Keratinocyte (primary cell): ENCODE measurements at regions not wholly inside any gene's neighbourhood (a gene's known extent, or its start where the extent isn't known, plus 50 kb on each side); places are given as distances from the start of the nearest gene placed in this dataset.

Source experiments
- DNase-seq: peaks from one replicate; pipeline ENCODE4 v3.0.0-alpha.2; 2011; ENCODE audit warnings: low read depth, missing footprints, low spot score
- FAIRE-seq: peaks from 2 replicates; lab custom pipeline; 2011; peaks lifted over from hg19 to GRCh38; lab: Jason Lieb, UNC
- H2AFZ ChIP-seq: 2 replicates; pipeline ENCODE4 v1.6.0; 2012; ENCODE audit warnings: low read length, control low read depth, inconsistent platforms; ENCODE audit not compliant: control insufficient read depth
- H3K27ac ChIP-seq: 2 replicates; pipeline ENCODE4 v1.5.1; 2011; ENCODE audit warnings: low read length; ENCODE audit not compliant: control insufficient read depth, insufficient read depth
- H3K27me3 ChIP-seq: 3 replicates; pipeline ENCODE4 v1.6.0; 2011; ENCODE audit warnings: low read length; ENCODE audit not compliant: control insufficient read depth, insufficient read depth; ENCODE audit errors: extremely low read depth
- H3K36me3 ChIP-seq, 2 experiments: 2 replicates in 1 of 2; 3 replicates in 1 of 2; pipeline ENCODE4 v1.5.1; 2011; ENCODE audit warnings: low read length in 2 of 2, mild to moderate bottlenecking in 1 of 2; ENCODE audit not compliant: control insufficient read depth in 2 of 2, insufficient read depth in 2 of 2; ENCODE audit errors: extremely low read depth in 1 of 2
- H3K4me1 ChIP-seq: 3 replicates; pipeline ENCODE4 v1.5.1; 2011; ENCODE audit warnings: low read length; ENCODE audit not compliant: control insufficient read depth, insufficient read depth; ENCODE audit errors: extremely low read depth
- H3K4me2 ChIP-seq: 3 replicates; pipeline ENCODE4 v1.6.0; 2011; ENCODE audit warnings: low read depth, low read length; ENCODE audit not compliant: control insufficient read depth, insufficient read depth; ENCODE audit errors: extremely low read depth
- H3K4me3 ChIP-seq, 3 experiments: fragments of 200-600 bp in 1 of 3; sonication (generic) in 1 of 3; 2 replicates in 2 of 3; 3 replicates in 1 of 3; pipeline ENCODE4 v1.5.1; 2011 to 2016; ENCODE audit warnings: low read length in 3 of 3, mild to moderate bottlenecking in 3 of 3, control low read depth in 2 of 3, inconsistent platforms in 1 of 3, low read depth in 1 of 3, mixed read lengths in 1 of 3, mixed run types in 1 of 3, moderate library complexity in 1 of 3; ENCODE audit not compliant: control insufficient read depth in 2 of 3, insufficient read depth in 2 of 3; ENCODE audit errors: extremely low read depth in 1 of 3
- H3K79me2 ChIP-seq: 2 replicates; pipeline ENCODE4 v1.6.0; 2012; ENCODE audit warnings: low read length; ENCODE audit not compliant: control insufficient read depth, insufficient read depth
- H3K9ac ChIP-seq: 3 replicates; pipeline ENCODE4 v1.6.0; 2011; ENCODE audit warnings: low read length; ENCODE audit not compliant: control insufficient read depth, insufficient read depth; ENCODE audit errors: extremely low read depth
- H3K9me1 ChIP-seq: 3 replicates; pipeline ENCODE4 v1.6.0; 2011; ENCODE audit warnings: low read length; ENCODE audit not compliant: control insufficient read depth, insufficient read depth; ENCODE audit errors: extremely low read depth
- H3K9me3 ChIP-seq: 2 replicates; pipeline ENCODE4 v1.5.1; 2012; ENCODE audit warnings: low read depth, low read length; ENCODE audit not compliant: control insufficient read depth
- H4K20me1 ChIP-seq: 3 replicates; pipeline ENCODE4 v1.6.0; 2011; ENCODE audit warnings: low read length; ENCODE audit not compliant: control insufficient read depth, insufficient read depth; ENCODE audit errors: extremely low read depth
- EZH2 ChIP-seq: IDR thresholded peaks from one replicate; pipeline ENCODE4 v1.6.1; 2012; ENCODE audit warnings: inconsistent platforms, mild to moderate bottlenecking, low read length, moderate library complexity
- dilution Hi-C: fragments of 300-500 bp; cut with MboI; formaldehyde crosslinking; loops from one replicate; pipeline ENCODE4 v1.7.0; 2020; ENCODE audit warnings: low sequenced_read_pairs; ENCODE audit not compliant: extremely low pct_ligation_motif_present
- small RNA-seq, 3 experiments: library from RNA; depleted of rRNA; stranded (forward); fragments of <200 nt; gene quantifications; one replicate each; pipeline ENCODE3, GENCODE V24; 2012; ENCODE audit warnings: low read depth in 3 of 3, low replicate concordance in 1 of 3; ENCODE audit not compliant: insufficient read length in 3 of 3
- TF ChIP-seq, protein P1 (sequence below), 3 experiments: IDR thresholded peaks in 1 of 3; conservative IDR thresholded peaks in 1 of 3; optimal IDR thresholded peaks in 1 of 3; 2 replicates in 2 of 3; 3 replicates in 1 of 3; pipeline versions ENCODE3 to v1.5.1; 2011; ENCODE audit warnings: low read length in 3 of 3, mild to moderate bottlenecking in 3 of 3, moderate library complexity in 2 of 3, control low read depth in 1 of 3, inconsistent platforms in 1 of 3; ENCODE audit not compliant: insufficient read depth in 2 of 3; ENCODE audit errors: extremely low read depth in 1 of 3

GRCh38 chr3:66938338-66938963 lies 59.7 kb upstream of the KBTBD8 start:
- H3K4me1 ChIP-seq: no peaks in the 10 kb centered on the region
- dilution Hi-C loops: no loop called here
- H3K9ac ChIP-seq: no peak overlapping the region
- H3K27me3 ChIP-seq: no peaks in the 10 kb centered on the region
- H3K4me2 ChIP-seq: no peak overlapping the region
- no peak overlapping the region for H2AFZ ChIP-seq
- H3K27ac ChIP-seq: no peak overlapping the region
- H3K9me3 ChIP-seq: no peaks in the 10 kb centered on the region
- no peak for TF ChIP-seq EZH2
- TF ChIP-seq, protein P1, sequence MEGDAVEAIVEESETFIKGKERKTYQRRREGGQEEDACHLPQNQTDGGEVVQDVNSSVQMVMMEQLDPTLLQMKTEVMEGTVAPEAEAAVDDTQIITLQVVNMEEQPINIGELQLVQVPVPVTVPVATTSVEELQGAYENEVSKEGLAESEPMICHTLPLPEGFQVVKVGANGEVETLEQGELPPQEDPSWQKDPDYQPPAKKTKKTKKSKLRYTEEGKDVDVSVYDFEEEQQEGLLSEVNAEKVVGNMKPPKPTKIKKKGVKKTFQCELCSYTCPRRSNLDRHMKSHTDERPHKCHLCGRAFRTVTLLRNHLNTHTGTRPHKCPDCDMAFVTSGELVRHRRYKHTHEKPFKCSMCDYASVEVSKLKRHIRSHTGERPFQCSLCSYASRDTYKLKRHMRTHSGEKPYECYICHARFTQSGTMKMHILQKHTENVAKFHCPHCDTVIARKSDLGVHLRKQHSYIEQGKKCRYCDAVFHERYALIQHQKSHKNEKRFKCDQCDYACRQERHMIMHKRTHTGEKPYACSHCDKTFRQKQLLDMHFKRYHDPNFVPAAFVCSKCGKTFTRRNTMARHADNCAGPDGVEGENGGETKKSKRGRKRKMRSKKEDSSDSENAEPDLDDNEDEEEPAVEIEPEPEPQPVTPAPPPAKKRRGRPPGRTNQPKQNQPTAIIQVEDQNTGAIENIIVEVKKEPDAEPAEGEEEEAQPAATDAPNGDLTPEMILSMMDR (optimal IDR thresholded peaks at IDR 0.05 in 1 of 3, IDR thresholded peaks at IDR 0.05 in 1 of 3, conservative IDR thresholded peaks at IDR 0.05 in 1 of 3; ENCODE audit: extremely low read depth in 1 of 3, insufficient read depth in 2 of 3, low read length in 3 of 3): peak; percentile 63 to 82 (median 70)
- H4K20me1 ChIP-seq: no peaks in the 10 kb centered on the region
- H3K79me2 ChIP-seq: no peaks in the 10 kb centered on the region
- FAIRE-seq: peak; percentile 76
- H3K9me1 ChIP-seq: no peaks in the 10 kb centered on the region
- H3K36me3 ChIP-seq: no peaks in the 10 kb centered on the region
- peak; percentile 23 for DNase-seq
- no peak overlapping the region for H3K4me3 ChIP-seq

DNA sequence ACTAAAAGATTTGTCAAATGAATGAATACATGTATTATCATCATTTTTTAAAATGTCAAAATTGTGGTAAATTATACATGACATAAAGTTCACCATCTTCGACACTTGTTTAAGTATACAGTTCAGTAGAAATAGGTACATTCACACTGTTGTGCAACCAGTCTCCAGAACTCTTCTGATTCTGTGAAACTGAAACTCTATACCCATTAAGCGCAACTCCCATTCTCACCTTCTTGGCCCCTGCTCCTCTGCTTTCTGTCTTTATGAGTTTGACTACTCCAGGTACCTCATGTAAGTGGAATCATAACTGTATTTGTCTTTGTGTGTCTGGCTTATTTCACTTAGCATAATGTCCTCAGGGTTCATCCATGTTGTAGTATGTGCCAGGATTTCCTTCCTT lies 50.1 kb upstream of the KBTBD8 start:
- no peak for DNase-seq
- H3K4me1 ChIP-seq: no peaks in the 10 kb centered on the region
- H3K36me3 ChIP-seq: no peaks in the 10 kb centered on the region
- no peaks in the 10 kb centered on the region for H3K79me2 ChIP-seq
- no peak overlapping the region for H3K9ac ChIP-seq
- H2AFZ ChIP-seq: no peak overlapping the region
- H3K9me3 ChIP-seq: no peaks in the 10 kb centered on the region
- no peak for FAIRE-seq
- H3K4me2 ChIP-seq: no peak overlapping the region
- no peak for TF ChIP-seq EZH2
- TF ChIP-seq, protein P1 (optimal IDR thresholded peaks at IDR 0.05 in 1 of 3, IDR thresholded peaks at IDR 0.05 in 1 of 3, conservative IDR thresholded peaks at IDR 0.05 in 1 of 3; ENCODE audit: extremely low read depth in 1 of 3, insufficient read depth in 2 of 3, low read length in 3 of 3): no peak
- H3K27me3 ChIP-seq: no peaks in the 10 kb centered on the region
- no peak overlapping the region for H3K27ac ChIP-seq
- dilution Hi-C loops: no loop called here
- H3K9me1 ChIP-seq: no peaks in the 10 kb centered on the region
- H4K20me1 ChIP-seq: no peaks in the 10 kb centered on the region
- no peak overlapping the region for H3K4me3 ChIP-seq

Small RNA genes lying in the stretch of these regions (small RNA-seq; reads per million reads assigned to genes)
- 0 reads per million in 3 experiments for gene RPL21P41
